H1 (cell line): ENCODE measurements at regions not wholly inside any gene's neighbourhood (a gene's known extent, or its start where the extent isn't known, plus 50 kb on each side); places are given as distances from the start of the nearest gene placed in this dataset.

Source experiments
- CTCF ChIP-seq, 3 experiments: IDR thresholded peaks; 1 replicate in 2 of 3; 2 replicates in 1 of 3; pipeline versions ENCODE4 v1.5.1 to v1.6.1; 2011; ENCODE audit warnings: low read length in 3 of 3, mild to moderate bottlenecking in 3 of 3, inconsistent platforms in 2 of 3, low read depth in 1 of 3, moderate library complexity in 1 of 3; ENCODE audit not compliant: insufficient read depth in 1 of 3; ENCODE audit errors: control extremely low read depth in 1 of 3
- EP300 ChIP-seq, 2 experiments: IDR thresholded peaks; 1 replicate in 1 of 2; 2 replicates in 1 of 2; pipeline ENCODE4 v1.6.1; 2011 to 2012; ENCODE audit warnings: low read depth in 2 of 2, low read length in 2 of 2, mild to moderate bottlenecking in 2 of 2, borderline replicate concordance in 1 of 2, inconsistent platforms in 1 of 2, moderate library complexity in 1 of 2
- EZH2 ChIP-seq: fragments of 200-600 bp; sonication (generic); IDR thresholded peaks from 2 replicates; pipeline ENCODE4 v1.7.1; 2012; ENCODE audit warnings: low read depth, mild to moderate bottlenecking, moderate library complexity, low read length, inconsistent platforms; ENCODE audit not compliant: severe bottlenecking
- GTF2F1 ChIP-seq: IDR thresholded peaks from 2 replicates; pipeline ENCODE4 v1.6.1; 2012; ENCODE audit warnings: low read depth, low read length, improper control_type of control experiment, borderline replicate concordance
- KDM4A ChIP-seq: IDR thresholded peaks from one replicate; pipeline ENCODE4 v1.7.1; 2012; ENCODE audit warnings: low read depth, mild to moderate bottlenecking, moderate library complexity, low read length, inconsistent platforms; ENCODE audit not compliant: severe bottlenecking
- POLR2A ChIP-seq, 2 experiments: IDR thresholded peaks; 1 replicate in 1 of 2; 2 replicates in 1 of 2; pipeline ENCODE4 v1.6.1; 2011; ENCODE audit warnings: low read depth in 2 of 2, low read length in 2 of 2, mild to moderate bottlenecking in 2 of 2; ENCODE audit errors: control extremely low read depth in 1 of 2
- RAD21 ChIP-seq, 2 experiments: IDR thresholded peaks in 1 of 2; conservative IDR thresholded peaks in 1 of 2; 2 replicates each; pipeline ENCODE4 v1.6.1; 2011; ENCODE audit warnings: low read depth in 2 of 2, low read length in 2 of 2, improper control_type of control experiment in 1 of 2, inconsistent platforms in 1 of 2, mild to moderate bottlenecking in 1 of 2, moderate library complexity in 1 of 2
- SAP30 ChIP-seq: fragments of 300-600 bp; sonication (generic); IDR thresholded peaks from 2 replicates; pipeline ENCODE4 v1.7.1; 2012; ENCODE audit warnings: low read length, moderate library complexity, mild to moderate bottlenecking, inconsistent platforms; ENCODE audit not compliant: insufficient read depth, insufficient replicate concordance
- TBP ChIP-seq: IDR thresholded peaks from 2 replicates; pipeline ENCODE4 v1.6.1; 2011; ENCODE audit warnings: low read depth, low read length, improper control_type of control experiment

- TF ChIP-seq EZH2 (no peak), KDM4A (no peak), CTCF (IDR thresholded peaks at IDR 0.05; ENCODE audit: control extremely low read depth in 1 of 3, insufficient read depth in 1 of 3, low read depth in 1 of 3, low read length in 3 of 3) (no peak), GTF2F1 (no peak), TBP (no peak), POLR2A (IDR thresholded peaks at IDR 0.05; ENCODE audit: control extremely low read depth in 1 of 2, low read depth in 2 of 2, low read length in 2 of 2) (no peak), EP300 (IDR thresholded peaks at IDR 0.05; ENCODE audit: borderline replicate concordance in 1 of 2, low read depth in 2 of 2, low read length in 2 of 2) (no peak), SAP30 (no peak), RAD21 (IDR thresholded peaks at IDR 0.05 in 1 of 2, conservative IDR thresholded peaks at IDR 0.05 in 1 of 2; ENCODE audit: low read depth in 2 of 2, low read length in 2 of 2) (no peak)
These were observed 163.5 kb downstream of the PRL start for GRCh38 chr6:22133357-22133756.
